Fibroblast of pulmonary artery (primary cell): ENCODE measurements at regions not wholly inside any gene's neighbourhood (a gene's known extent, or its start where the extent isn't known, plus 50 kb on each side); places are given as distances from the start of the nearest gene placed in this dataset.

ENCODE experiments used
- DNase-seq: peaks from one replicate; pipeline ENCODE4 v3.0.0-alpha.2; 2010; ENCODE audit warnings: low read depth
- H3K4me3 ChIP-seq: replicated peaks from 2 replicates; pipeline ENCODE4 v1.5.1; 2011; ENCODE audit warnings: low read depth, mild to moderate bottlenecking, control low read depth, low read length, moderate library complexity
- TF ChIP-seq, protein P1 (sequence below): IDR thresholded peaks from 2 replicates; pipeline ENCODE4 v1.5.1; 2011; ENCODE audit warnings: mild to moderate bottlenecking, control low read depth, low read length, inconsistent platforms; ENCODE audit errors: missing control alignments

- TF ChIP-seq, protein P1, sequence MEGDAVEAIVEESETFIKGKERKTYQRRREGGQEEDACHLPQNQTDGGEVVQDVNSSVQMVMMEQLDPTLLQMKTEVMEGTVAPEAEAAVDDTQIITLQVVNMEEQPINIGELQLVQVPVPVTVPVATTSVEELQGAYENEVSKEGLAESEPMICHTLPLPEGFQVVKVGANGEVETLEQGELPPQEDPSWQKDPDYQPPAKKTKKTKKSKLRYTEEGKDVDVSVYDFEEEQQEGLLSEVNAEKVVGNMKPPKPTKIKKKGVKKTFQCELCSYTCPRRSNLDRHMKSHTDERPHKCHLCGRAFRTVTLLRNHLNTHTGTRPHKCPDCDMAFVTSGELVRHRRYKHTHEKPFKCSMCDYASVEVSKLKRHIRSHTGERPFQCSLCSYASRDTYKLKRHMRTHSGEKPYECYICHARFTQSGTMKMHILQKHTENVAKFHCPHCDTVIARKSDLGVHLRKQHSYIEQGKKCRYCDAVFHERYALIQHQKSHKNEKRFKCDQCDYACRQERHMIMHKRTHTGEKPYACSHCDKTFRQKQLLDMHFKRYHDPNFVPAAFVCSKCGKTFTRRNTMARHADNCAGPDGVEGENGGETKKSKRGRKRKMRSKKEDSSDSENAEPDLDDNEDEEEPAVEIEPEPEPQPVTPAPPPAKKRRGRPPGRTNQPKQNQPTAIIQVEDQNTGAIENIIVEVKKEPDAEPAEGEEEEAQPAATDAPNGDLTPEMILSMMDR = no peak
- no peak for DNase-seq
- H3K4me3 ChIP-seq = no peak overlapping the region
Measured at GRCh38 chr15:66852064-66852905, 150.2 kb downstream of the SMAD6 start.

DNA sequence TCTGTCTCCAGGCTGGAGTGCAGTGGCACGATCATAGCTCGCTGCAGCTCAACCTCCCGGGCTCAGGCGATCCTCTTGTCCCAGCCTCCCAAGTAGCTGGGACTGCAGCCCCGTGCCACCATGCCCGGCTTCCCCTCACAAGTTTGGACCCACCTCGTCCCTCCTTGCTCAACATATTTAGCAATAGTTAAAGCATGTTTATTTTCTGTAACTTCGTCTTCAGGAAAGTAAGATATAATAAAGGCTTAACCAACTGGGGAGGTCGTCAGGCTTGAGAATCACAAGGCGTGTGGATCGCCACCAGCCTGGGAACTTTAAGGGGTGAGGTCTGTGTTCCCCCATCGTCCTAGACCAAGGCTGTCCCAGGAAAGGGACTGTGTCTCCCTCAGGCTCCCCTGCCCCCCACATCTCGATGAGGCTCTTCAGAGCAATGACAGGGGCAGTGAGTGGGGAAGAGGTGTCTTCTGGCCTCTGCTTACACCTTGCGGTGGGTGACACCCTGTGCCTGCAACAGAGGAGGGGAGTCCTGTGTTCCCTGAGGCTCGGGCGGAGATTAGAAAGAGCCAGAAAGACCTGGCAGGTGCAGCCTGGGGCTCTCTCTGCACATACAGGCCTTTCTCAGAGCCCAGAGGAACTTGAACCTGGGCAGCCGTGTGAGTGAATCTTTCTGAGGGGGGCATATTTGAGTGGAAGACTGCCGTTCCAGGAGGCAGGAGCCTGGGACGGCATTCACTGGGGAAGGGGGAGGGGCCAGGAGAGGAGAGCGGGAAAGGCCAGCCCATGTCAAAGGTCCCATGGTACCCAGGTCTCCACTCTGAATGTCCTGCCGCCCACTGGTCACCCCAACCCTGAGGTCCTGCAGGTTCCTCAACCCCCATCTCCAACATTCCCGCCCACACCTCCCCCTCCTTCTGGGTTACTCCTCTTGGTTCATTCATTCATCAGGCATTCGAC, 152.3 kb downstream of the SMAD6 start:
- TF ChIP-seq, protein P1 = no peak
- DNase-seq = no peak
- no peak overlapping the region for H3K4me3 ChIP-seq

DNA sequence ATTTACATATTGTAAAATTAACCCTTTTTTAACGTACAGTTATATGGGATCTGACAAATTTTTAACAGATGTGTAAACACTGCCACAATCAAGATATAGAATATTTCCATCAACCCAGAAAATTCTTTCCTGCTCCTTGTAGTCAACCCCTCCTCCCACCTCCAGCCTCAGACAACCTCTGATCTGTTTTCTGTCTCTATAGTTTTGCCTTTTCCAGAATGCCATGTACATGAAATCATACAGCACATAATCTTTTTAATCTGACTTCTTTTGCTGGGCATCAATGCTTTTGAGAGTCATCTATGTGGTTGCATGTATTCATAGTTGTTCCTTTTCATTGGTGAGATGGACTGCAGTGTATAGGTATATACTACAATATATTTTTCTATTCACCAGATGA, 153.0 kb downstream of the SMAD6 start:
- no peak for DNase-seq
- TF ChIP-seq, protein P1 = no peak
- no peak overlapping the region for H3K4me3 ChIP-seq

GRCh38 chr15:66857694-66858093, 155.7 kb downstream of the SMAD6 start:
- no peak for DNase-seq
- TF ChIP-seq, protein P1 = no peak
- H3K4me3 ChIP-seq = no peak overlapping the region

- TF ChIP-seq, protein P1 = no peak
- H3K4me3 ChIP-seq = no peak overlapping the region
- peak; percentile 67 for DNase-seq
Measured at GRCh38 chr15:66858423-66859207, 156.6 kb downstream of the SMAD6 start.

DNA sequence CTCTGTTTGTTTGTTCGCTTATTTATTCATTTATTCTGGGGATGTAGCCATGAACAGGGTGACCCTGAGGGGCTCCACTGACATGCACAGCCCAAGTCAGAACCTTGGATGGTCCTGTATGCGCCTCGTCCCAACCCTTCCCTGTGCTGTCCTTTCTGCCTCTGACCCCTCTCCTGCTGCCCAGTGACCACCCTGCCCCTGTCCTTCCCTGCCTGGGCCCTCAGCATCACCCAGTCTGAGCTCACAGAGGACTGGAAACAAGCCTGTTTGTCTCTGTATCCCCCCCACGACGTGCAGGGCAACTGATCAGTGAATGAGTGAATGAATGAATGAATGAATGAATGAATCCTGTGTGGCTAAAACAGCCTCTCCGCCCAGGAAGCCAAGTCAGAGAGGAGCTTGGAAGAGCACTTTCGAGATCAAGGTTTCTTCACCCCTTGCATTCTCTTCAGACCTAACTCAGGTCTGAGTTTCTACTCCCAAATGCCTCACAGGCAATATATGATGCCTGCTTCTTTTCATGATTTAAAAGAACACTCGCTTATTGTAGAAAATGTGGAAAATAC, 157.7 kb downstream of the SMAD6 start:
- DNase-seq = no peak
- H3K4me3 ChIP-seq = no peak overlapping the region
- TF ChIP-seq, protein P1 = no peak
